Caco-2 (cell line): ENCODE measurements at regions not wholly inside any gene's neighbourhood (a gene's known extent, or its start where the extent isn't known, plus 50 kb on each side); places are given as distances from the start of the nearest gene placed in this dataset.

Experiments
- BruUV-seq: library from RNA; stranded (reverse); fragments of 400-500 nt; replicated peaks from 2 replicates; lab custom pipeline; 2021; lab: Mats Ljungman, UMichigan
- CTCF ChIA-PET: fragments of 300-600 bp; sonication (Branson Sonifier 250); formaldehyde crosslinking; loops from one replicate; lab custom pipeline; 2022; ENCODE audit warnings: antibody characterized with exemption; lab: Charles Lee
- POLR2A ChIA-PET: fragments of 300-600 bp; sonication (Branson Sonifier 250); formaldehyde crosslinking; loops from one replicate; lab custom pipeline; 2022; ENCODE audit warnings: antibody characterized with exemption; lab: Charles Lee
- DNase-seq, 2 experiments: peaks; one replicate each; pipeline versions ENCODE4 v3.0.0 to v3.0.0-alpha.2; 2020 to 2022
- H3K27me3 ChIP-seq: replicated peaks from 2 replicates; pipeline ENCODE4 v1.6.0; 2011; ENCODE audit warnings: low read length; ENCODE audit not compliant: control insufficient read depth, insufficient read depth
- H3K36me3 ChIP-seq: 2 replicates; pipeline ENCODE4 v1.5.1; 2011; ENCODE audit warnings: low read length; ENCODE audit not compliant: control insufficient read depth, insufficient read depth
- H3K4me1 ChIP-seq: fragments of 250-450 bp; sonication (Bioruptor Pico); 2 replicates; pipeline ENCODE4 v1.5.1; 2020; ENCODE audit warnings: mild to moderate bottlenecking
- H3K4me3 ChIP-seq: 2 replicates; pipeline ENCODE4 v1.5.1; 2011; ENCODE audit warnings: low read depth, mild to moderate bottlenecking, control low read depth, low read length
- H3K9me3 ChIP-seq: fragments of 250-450 bp; sonication (Bioruptor Pico); 2 replicates; pipeline ENCODE4 v1.5.1; 2020; ENCODE audit warnings: mild to moderate bottlenecking, moderate library complexity
- H3K27ac Mint-ChIP-seq: one replicate; pipeline ENCODE4 v1.8.0; 2022; ENCODE audit warnings: mixed read lengths; ENCODE audit not compliant: unreplicated experiment
- H3K27me3 Mint-ChIP-seq: one replicate; pipeline ENCODE4 v1.8.0; 2022; ENCODE audit warnings: mixed read lengths; ENCODE audit not compliant: insufficient read depth, unreplicated experiment
- H3K36me3 Mint-ChIP-seq: one replicate; pipeline ENCODE4 v1.8.0; 2022; ENCODE audit warnings: mild to moderate bottlenecking, mixed read lengths; ENCODE audit not compliant: insufficient read depth, unreplicated experiment
- H3K4me1 Mint-ChIP-seq: one replicate; pipeline ENCODE4 v1.8.0; 2022; ENCODE audit warnings: low read depth, mixed read lengths; ENCODE audit not compliant: unreplicated experiment
- H3K4me3 Mint-ChIP-seq: one replicate; pipeline ENCODE4 v1.8.0; 2022; ENCODE audit warnings: mild to moderate bottlenecking, moderate library complexity, mixed read lengths; ENCODE audit not compliant: unreplicated experiment
- H3K9me3 Mint-ChIP-seq: one replicate; pipeline ENCODE4 v1.8.0; 2022; ENCODE audit warnings: mixed read lengths; ENCODE audit not compliant: unreplicated experiment
- intact Hi-C: fragments of 100-400 bp; cut with micrococcal nuclease; formaldehyde crosslinking; loops from one replicate; pipeline ENCODE4 v1.10.0; 2022; ENCODE audit not compliant: unreplicated experiment
- TF ChIP-seq, protein P1 (sequence below), 2 experiments: fragments of 200-600 bp in 1 of 2; IDR thresholded peaks; 1 replicate in 1 of 2; 2 replicates in 1 of 2; pipeline versions ENCODE4 v1.5.1 to v1.8.0; 2011 to 2022; ENCODE audit warnings: antibody characterized with exemption in 1 of 2, control low read depth in 1 of 2, inconsistent platforms in 1 of 2, low read depth in 1 of 2, low read length in 1 of 2, mild to moderate bottlenecking in 1 of 2, moderate library complexity in 1 of 2; ENCODE audit not compliant: insufficient read depth in 1 of 2, severe bottlenecking in 1 of 2, unreplicated experiment in 1 of 2

DNA sequence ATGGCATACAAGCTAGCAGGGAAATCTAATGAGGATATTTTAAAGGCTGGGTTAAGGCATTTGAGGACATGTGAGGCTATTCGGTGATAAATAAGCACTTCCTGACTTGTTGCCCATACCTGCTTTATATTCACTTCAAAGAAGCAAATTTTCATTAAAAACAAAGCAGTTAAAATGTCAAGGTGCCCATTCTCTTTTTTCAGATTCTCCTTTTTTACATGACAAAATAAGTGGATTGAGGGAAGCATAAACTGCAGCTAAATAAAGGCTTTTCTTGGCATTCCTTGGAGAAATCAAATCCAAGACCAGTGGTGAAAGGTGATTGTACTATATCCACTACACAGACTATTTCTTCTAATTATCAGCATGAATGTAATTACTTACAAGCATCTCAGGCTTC is 166.9 kb downstream of the PTCSC3 start:
- Mint-ChIP-seq H3K4me3 (no peak overlapping the region), H3K27me3 (peaks cover 25% of the 10 kb centered on the region), H3K4me1 (no peaks in the 10 kb centered on the region), H3K27ac (no peak overlapping the region), H3K9me3 (no peaks in the 10 kb centered on the region), H3K36me3 (no peaks in the 10 kb centered on the region)
- no peaks in the 10 kb centered on the region for H3K36me3 ChIP-seq
- intact Hi-C loops, result no loop called here
- ChIA-PET POLR2A (no interaction called here), CTCF (interaction anchor here (1.3 kb wide), 1 partner anchor 65 kb away, joined by 3 read pairs; no protein-coding TSS in a partner anchor)
- BruUV-seq, result no TSS peak
- H3K4me1 ChIP-seq, result no peaks in the 10 kb centered on the region
- H3K27me3 ChIP-seq, result no peaks in the 10 kb centered on the region
- no peak for DNase-seq
- TF ChIP-seq, protein P1, sequence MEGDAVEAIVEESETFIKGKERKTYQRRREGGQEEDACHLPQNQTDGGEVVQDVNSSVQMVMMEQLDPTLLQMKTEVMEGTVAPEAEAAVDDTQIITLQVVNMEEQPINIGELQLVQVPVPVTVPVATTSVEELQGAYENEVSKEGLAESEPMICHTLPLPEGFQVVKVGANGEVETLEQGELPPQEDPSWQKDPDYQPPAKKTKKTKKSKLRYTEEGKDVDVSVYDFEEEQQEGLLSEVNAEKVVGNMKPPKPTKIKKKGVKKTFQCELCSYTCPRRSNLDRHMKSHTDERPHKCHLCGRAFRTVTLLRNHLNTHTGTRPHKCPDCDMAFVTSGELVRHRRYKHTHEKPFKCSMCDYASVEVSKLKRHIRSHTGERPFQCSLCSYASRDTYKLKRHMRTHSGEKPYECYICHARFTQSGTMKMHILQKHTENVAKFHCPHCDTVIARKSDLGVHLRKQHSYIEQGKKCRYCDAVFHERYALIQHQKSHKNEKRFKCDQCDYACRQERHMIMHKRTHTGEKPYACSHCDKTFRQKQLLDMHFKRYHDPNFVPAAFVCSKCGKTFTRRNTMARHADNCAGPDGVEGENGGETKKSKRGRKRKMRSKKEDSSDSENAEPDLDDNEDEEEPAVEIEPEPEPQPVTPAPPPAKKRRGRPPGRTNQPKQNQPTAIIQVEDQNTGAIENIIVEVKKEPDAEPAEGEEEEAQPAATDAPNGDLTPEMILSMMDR (IDR thresholded peaks at IDR 0.05; ENCODE audit: insufficient read depth in 1 of 2, low read depth in 1 of 2, low read length in 1 of 2, severe bottlenecking in 1 of 2, unreplicated experiment in 1 of 2), result no peak
- H3K9me3 ChIP-seq, result no peaks in the 10 kb centered on the region
- H3K4me3 ChIP-seq, result no peak overlapping the region

DNA sequence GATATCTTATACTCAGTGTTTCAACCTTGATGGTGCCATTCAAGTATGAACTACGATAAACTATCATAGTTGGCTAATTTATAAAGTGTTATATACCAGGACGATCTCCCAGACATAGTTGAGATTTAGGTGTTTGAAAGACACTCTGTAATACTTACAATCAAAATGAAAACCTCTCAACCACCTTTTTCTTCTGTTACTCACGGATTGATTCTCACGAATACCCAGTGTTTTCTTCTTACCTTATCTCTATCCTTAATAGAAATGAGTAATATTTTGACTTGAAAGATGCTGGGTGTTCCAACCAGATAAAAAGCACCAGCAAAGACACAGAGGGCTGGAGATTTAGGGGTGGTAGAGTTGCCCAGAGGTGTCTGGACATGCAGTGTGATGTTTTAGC is 169.9 kb downstream of the PTCSC3 start:
- H3K36me3 ChIP-seq, result no peaks in the 10 kb centered on the region
- no peaks in the 10 kb centered on the region for H3K9me3 ChIP-seq
- BruUV-seq, result no TSS peak
- TF ChIP-seq, protein P1 (IDR thresholded peaks at IDR 0.05; ENCODE audit: insufficient read depth in 1 of 2, low read depth in 1 of 2, low read length in 1 of 2, severe bottlenecking in 1 of 2, unreplicated experiment in 1 of 2), result no peak
- Mint-ChIP-seq H3K36me3 (no peaks in the 10 kb centered on the region), H3K27ac (no peak overlapping the region), H3K4me3 (no peak overlapping the region), H3K9me3 (no peaks in the 10 kb centered on the region), H3K4me1 (no peaks in the 10 kb centered on the region), H3K27me3 (peaks cover 28% of the 10 kb centered on the region)
- intact Hi-C loops, result no loop called here
- no peaks in the 10 kb centered on the region for H3K27me3 ChIP-seq
- CTCF ChIA-PET, result no interaction called here
- no peak for DNase-seq
- no peak overlapping the region for H3K4me3 ChIP-seq
- POLR2A ChIA-PET, result no interaction called here
- no peaks in the 10 kb centered on the region for H3K4me1 ChIP-seq

DNA sequence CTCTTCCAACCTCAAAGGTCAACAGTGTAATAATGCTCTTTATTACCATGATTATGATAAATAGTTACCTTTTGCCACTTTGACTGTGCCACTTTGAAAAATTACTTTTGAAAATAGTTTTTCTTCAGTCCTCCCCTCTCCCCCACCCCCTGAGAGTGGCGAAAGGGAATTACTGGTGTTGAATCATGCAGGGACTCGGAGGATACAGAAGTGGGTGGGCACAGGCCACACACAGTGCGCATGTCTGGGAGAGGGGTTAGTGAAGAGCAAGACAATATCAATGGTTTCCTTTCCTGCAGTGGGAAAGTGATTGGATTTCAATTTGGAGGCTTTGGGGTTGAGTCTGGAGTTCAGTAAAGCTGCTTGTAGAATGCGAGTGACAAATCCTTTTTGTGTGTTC is 170.9 kb downstream of the PTCSC3 start:
- CTCF ChIA-PET, result no interaction called here
- H3K27me3 ChIP-seq, result no peaks in the 10 kb centered on the region

More for the DNA sequence above, 170.9 kb downstream of the PTCSC3 start:
- no peak for DNase-seq
- no peak overlapping the region for H3K4me3 ChIP-seq
- Mint-ChIP-seq H3K36me3 (no peaks in the 10 kb centered on the region), H3K4me1 (no peaks in the 10 kb centered on the region), H3K27ac (no peak overlapping the region), H3K9me3 (no peaks in the 10 kb centered on the region), H3K4me3 (no peak overlapping the region), H3K27me3 (peaks cover 26% of the 10 kb centered on the region)
- intact Hi-C loops, result no loop called here
- TF ChIP-seq, protein P1 (IDR thresholded peaks at IDR 0.05; ENCODE audit: insufficient read depth in 1 of 2, low read depth in 1 of 2, low read length in 1 of 2, severe bottlenecking in 1 of 2, unreplicated experiment in 1 of 2), result no peak
- no TSS peak for BruUV-seq
- no peaks in the 10 kb centered on the region for H3K9me3 ChIP-seq
- POLR2A ChIA-PET, result no interaction called here
- H3K36me3 ChIP-seq, result no peaks in the 10 kb centered on the region
- no peaks in the 10 kb centered on the region for H3K4me1 ChIP-seq
